Dendritic cell treated with granulocyte-macrophage colony-stimulating factor and Interleukin-4, amounts not matched to agents 40 ng/mL and 50 ng/mL, for 4 days (primary cell): ENCODE measurements at regions not wholly inside any gene's neighbourhood (a gene's known extent, or its start where the extent isn't known, plus 50 kb on each side); places are given as distances from the start of the nearest gene placed in this dataset.

ENCODE experiments used
- H3K27ac Mint-ChIP-seq: one replicate; pipeline ENCODE4 v1.8.0; 2022; ENCODE audit warnings: mild to moderate bottlenecking, mixed read lengths
- H3K27me3 Mint-ChIP-seq: one replicate; pipeline ENCODE4 v1.8.0; 2022; ENCODE audit warnings: mild to moderate bottlenecking, mixed read lengths
- H3K36me3 Mint-ChIP-seq: one replicate; pipeline ENCODE4 v1.8.0; 2022; ENCODE audit warnings: low read depth, mixed read lengths
- H3K4me1 Mint-ChIP-seq: one replicate; pipeline ENCODE4 v1.8.0; 2022; ENCODE audit warnings: low read depth, mixed read lengths
- H3K4me3 Mint-ChIP-seq: one replicate; pipeline ENCODE4 v1.8.0; 2022; ENCODE audit warnings: mild to moderate bottlenecking, moderate library complexity, mixed read lengths
- H3K9me3 Mint-ChIP-seq: one replicate; pipeline ENCODE4 v1.8.0; 2022; ENCODE audit warnings: mixed read lengths
- intact Hi-C: fragments of 100-400 bp; cut with micrococcal nuclease; formaldehyde crosslinking; loops from one replicate; pipeline ENCODE4 v1.15.0; 2022

- Mint-ChIP-seq H3K27ac (no peak overlapping the region), H3K27me3 (no peaks in the 10 kb centered on the region), H3K4me1 (peaks cover 5% of the 10 kb centered on the region), H3K4me3 (no peak overlapping the region), H3K9me3 (peaks cover 13% of the 10 kb centered on the region), H3K36me3 (no peaks in the 10 kb centered on the region)
- intact Hi-C loops = no loop called here
Observed at GRCh38 chr12:65534238-65534841, 255.9 kb downstream of the MSRB3 start.

GRCh38 chr12:65535946-65536345, 257.5 kb downstream of the MSRB3 start:
- H3K4me1 Mint-ChIP-seq = peaks cover 5% of the 10 kb centered on the region
- no peak overlapping the region for H3K4me3 Mint-ChIP-seq
- H3K9me3 Mint-ChIP-seq = peaks cover 30% of the 10 kb centered on the region
- no peak overlapping the region for H3K27ac Mint-ChIP-seq
- intact Hi-C loops = no loop called here
- no peaks in the 10 kb centered on the region for H3K36me3 Mint-ChIP-seq
- H3K27me3 Mint-ChIP-seq = no peaks in the 10 kb centered on the region

- H3K4me1 Mint-ChIP-seq = peaks cover 5% of the 10 kb centered on the region
- H3K27ac Mint-ChIP-seq = no peak overlapping the region
- H3K9me3 Mint-ChIP-seq = peaks cover 31% of the 10 kb centered on the region
- H3K36me3 Mint-ChIP-seq = no peaks in the 10 kb centered on the region
- intact Hi-C loops = no loop called here
- no peaks in the 10 kb centered on the region for H3K27me3 Mint-ChIP-seq
- H3K4me3 Mint-ChIP-seq = no peak overlapping the region
Observed at GRCh38 chr12:65536351-65536750, 257.9 kb downstream of the MSRB3 start.

GRCh38 chr12:65536876-65537681, 258.6 kb downstream of the MSRB3 start:
- peaks cover 31% of the 10 kb centered on the region for H3K9me3 Mint-ChIP-seq
- H3K36me3 Mint-ChIP-seq = no peaks in the 10 kb centered on the region
- intact Hi-C loops = no loop called here
- H3K27me3 Mint-ChIP-seq = no peaks in the 10 kb centered on the region
- no peak overlapping the region for H3K27ac Mint-ChIP-seq
- peaks cover 5% of the 10 kb centered on the region for H3K4me1 Mint-ChIP-seq
- no peak overlapping the region for H3K4me3 Mint-ChIP-seq

- Mint-ChIP-seq H3K4me1 (peaks cover 5% of the 10 kb centered on the region), H3K9me3 (peaks cover 31% of the 10 kb centered on the region), H3K27me3 (no peaks in the 10 kb centered on the region), H3K27ac (no peak overlapping the region), H3K36me3 (no peaks in the 10 kb centered on the region), H3K4me3 (no peak overlapping the region)
- intact Hi-C loops = no loop called here
Observed at GRCh38 chr12:65537978-65538377, 259.5 kb downstream of the MSRB3 start.

- peaks cover 31% of the 10 kb centered on the region for H3K9me3 Mint-ChIP-seq
- no peaks in the 10 kb centered on the region for H3K36me3 Mint-ChIP-seq
- H3K4me3 Mint-ChIP-seq = no peak overlapping the region
- H3K4me1 Mint-ChIP-seq = no peaks in the 10 kb centered on the region
- H3K27ac Mint-ChIP-seq = no peak overlapping the region
- intact Hi-C loops = no loop called here
- no peaks in the 10 kb centered on the region for H3K27me3 Mint-ChIP-seq
Observed at GRCh38 chr12:65539023-65539422, 260.5 kb downstream of the MSRB3 start.

GRCh38 chr12:65540140-65540539, 261.7 kb downstream of the MSRB3 start:
- no peak overlapping the region for H3K4me3 Mint-ChIP-seq
- intact Hi-C loops = no loop called here
- no peaks in the 10 kb centered on the region for H3K36me3 Mint-ChIP-seq
- H3K27me3 Mint-ChIP-seq = no peaks in the 10 kb centered on the region
- peaks cover 31% of the 10 kb centered on the region for H3K9me3 Mint-ChIP-seq
- no peaks in the 10 kb centered on the region for H3K4me1 Mint-ChIP-seq
- H3K27ac Mint-ChIP-seq = no peak overlapping the region

GRCh38 chr12:65546528-65546927, 268.0 kb downstream of the MSRB3 start:
- no peak overlapping the region for H3K4me3 Mint-ChIP-seq
- H3K4me1 Mint-ChIP-seq = no peaks in the 10 kb centered on the region
- no peaks in the 10 kb centered on the region for H3K36me3 Mint-ChIP-seq
- no peaks in the 10 kb centered on the region for H3K9me3 Mint-ChIP-seq
- intact Hi-C loops = no loop called here
- H3K27me3 Mint-ChIP-seq = no peaks in the 10 kb centered on the region
- no peak overlapping the region for H3K27ac Mint-ChIP-seq

GRCh38 chr12:65556676-65557437, 267.4 kb upstream of the HMGA2 start:
- no peaks in the 10 kb centered on the region for H3K36me3 Mint-ChIP-seq
- peaks cover 7% of the 10 kb centered on the region for H3K4me1 Mint-ChIP-seq
- no peak overlapping the region for H3K27ac Mint-ChIP-seq
- no peaks in the 10 kb centered on the region for H3K9me3 Mint-ChIP-seq
- intact Hi-C loops = loop anchor here (1.0 to 10.0 kb wide), 3 partner anchors 242 to 530 kb away; no protein-coding TSS in a partner anchor
- no peak overlapping the region for H3K4me3 Mint-ChIP-seq
- no peaks in the 10 kb centered on the region for H3K27me3 Mint-ChIP-seq

- H3K27me3 Mint-ChIP-seq = no peaks in the 10 kb centered on the region
- no peaks in the 10 kb centered on the region for H3K9me3 Mint-ChIP-seq
Observed at GRCh38 chr12:65557438-65558181, 266.7 kb upstream of the HMGA2 start.

GRCh38 chr12:65560286-65560685, 264.0 kb upstream of the HMGA2 start:
- no peaks in the 10 kb centered on the region for H3K36me3 Mint-ChIP-seq
- H3K4me3 Mint-ChIP-seq = no peak overlapping the region
- H3K4me1 Mint-ChIP-seq = peaks cover 17% of the 10 kb centered on the region
- H3K27ac Mint-ChIP-seq = no peak overlapping the region
- intact Hi-C loops = no loop called here
- no peaks in the 10 kb centered on the region for H3K9me3 Mint-ChIP-seq
- no peaks in the 10 kb centered on the region for H3K27me3 Mint-ChIP-seq

More at GRCh38 chr12:65557438-65558181, 266.7 kb upstream of the HMGA2 start:
- intact Hi-C loops = loop anchor here (5.0 to 10.0 kb wide), 2 partner anchors 243 to 530 kb away; no protein-coding TSS in a partner anchor
- Mint-ChIP-seq H3K4me3 (no peak overlapping the region), H3K27ac (no peak overlapping the region), H3K36me3 (no peaks in the 10 kb centered on the region), H3K4me1 (peaks cover 12% of the 10 kb centered on the region)

GRCh38 chr12:65561798-65562382, 262.4 kb upstream of the HMGA2 start:
- Mint-ChIP-seq H3K27ac (no peak overlapping the region), H3K4me3 (no peak overlapping the region), H3K27me3 (no peaks in the 10 kb centered on the region), H3K4me1 (peaks cover 11% of the 10 kb centered on the region), H3K9me3 (no peaks in the 10 kb centered on the region), H3K36me3 (no peaks in the 10 kb centered on the region)
- intact Hi-C loops = no loop called here
